ENCODE measurements at regions not wholly inside any gene's neighbourhood (a gene's known extent, or its start where the extent isn't known, plus 50 kb on each side); places are given as distances from the start of the nearest gene placed in this dataset.
"Not testable (repeated sequence)": the region's sequence is repeated elsewhere in the genome, so short reads cannot be mapped to it uniquely, and the experiment has no call there.

- not testable (repeated sequence) for H3K36me3 ChIP-seq, H3K27me3 ChIP-seq
Observed at GRCh38 chr1:99508733-99509445, 137.0 kb upstream of the PALMD start.

GRCh38 chr1:99514823-99515552 is 130.9 kb upstream of the PALMD start:
- H3K27me3 ChIP-seq, H3K36me3 ChIP-seq, H3K9me3 ChIP-seq, H3K4me3 ChIP-seq, DNase-seq: not testable (repeated sequence)

More at GRCh38 chr1:99508733-99509445, 137.0 kb upstream of the PALMD start:
- H3K9me3 ChIP-seq, DNase-seq, H3K4me3 ChIP-seq: not testable (repeated sequence)

GRCh38 chr1:99516141-99516540 is 129.8 kb upstream of the PALMD start:
- H3K27me3 ChIP-seq, result no peaks in the 10 kb centered on the region
- H3K9me3 ChIP-seq, result peaks cover 8% of the 10 kb centered on the region
- DNase-seq, result no peak
- H3K36me3 ChIP-seq, result no peaks in the 10 kb centered on the region
- H3K4me3 ChIP-seq, result no peak overlapping the region

GRCh38 chr1:99520121-99520520 is 125.8 kb upstream of the PALMD start:
- no peaks in the 10 kb centered on the region for H3K36me3 ChIP-seq

GRCh38 chr1:99525331-99525730 is 120.6 kb upstream of the PALMD start:
- H3K9me3 ChIP-seq, result peaks cover 6% of the 10 kb centered on the region; the same call in 1 of the 2 replicates
- no peak overlapping the region for H3K4me3 ChIP-seq
- DNase-seq, result no peak
- H3K27me3 ChIP-seq, result no peaks in the 10 kb centered on the region
- H3K36me3 ChIP-seq, result no peaks in the 10 kb centered on the region

More at GRCh38 chr1:99520121-99520520, 125.8 kb upstream of the PALMD start:
- no peaks in the 10 kb centered on the region for H3K27me3 ChIP-seq
- peaks cover 14% of the 10 kb centered on the region for H3K9me3 ChIP-seq
- DNase-seq, result no peak
- H3K4me3 ChIP-seq, result no peak overlapping the region

GRCh38 chr1:99527078-99527477 is 118.8 kb upstream of the PALMD start:
- H3K36me3 ChIP-seq, result no peaks in the 10 kb centered on the region
- no peaks in the 10 kb centered on the region for H3K27me3 ChIP-seq
- H3K9me3 ChIP-seq, result peaks cover 3% of the 10 kb centered on the region; the same call in 1 of the 2 replicates
- H3K4me3 ChIP-seq, result no peak overlapping the region
- no peak for DNase-seq

- Histone ChIP-seq H3K27me3 (no peaks in the 10 kb centered on the region), H3K4me3 (no peak overlapping the region), H3K9me3 (peaks cover under 1% of the 10 kb centered on the region; the same call in 1 of the 2 replicates), H3K36me3 (no peaks in the 10 kb centered on the region)
- no peak for DNase-seq
Observed at GRCh38 chr1:99527545-99527944, 118.4 kb upstream of the PALMD start.

GRCh38 chr1:99529002-99529401 is 116.9 kb upstream of the PALMD start:
- Histone ChIP-seq H3K27me3 (no peaks in the 10 kb centered on the region), H3K4me3 (no peak overlapping the region), H3K36me3 (no peaks in the 10 kb centered on the region), H3K9me3 (no peaks in the 10 kb centered on the region)
- DNase-seq, result no peak

GRCh38 chr1:99531578-99532275 is 114.2 kb upstream of the PALMD start:
- Histone ChIP-seq H3K4me3 (no peak overlapping the region), H3K9me3 (no peaks in the 10 kb centered on the region), H3K36me3 (no peaks in the 10 kb centered on the region), H3K27me3 (no peaks in the 10 kb centered on the region)
- no peak for DNase-seq

- H3K9me3 ChIP-seq, result no peaks in the 10 kb centered on the region
- H3K36me3 ChIP-seq, result no peaks in the 10 kb centered on the region
- no peak for DNase-seq
- no peak overlapping the region for H3K4me3 ChIP-seq
- no peaks in the 10 kb centered on the region for H3K27me3 ChIP-seq
Observed at GRCh38 chr1:99532276-99532580, 113.7 kb upstream of the PALMD start.

- Histone ChIP-seq H3K27me3 (no peaks in the 10 kb centered on the region), H3K9me3 (no peaks in the 10 kb centered on the region; the same call in 1 of the 2 replicates), H3K36me3 (no peaks in the 10 kb centered on the region), H3K4me3 (no peak overlapping the region)
- DNase-seq, result no peak
Observed at GRCh38 chr1:99533909-99534637, 111.8 kb upstream of the PALMD start.

- DNase-seq, result no peak
- Histone ChIP-seq H3K9me3 (no peaks in the 10 kb centered on the region; the same call in 1 of the 2 replicates), H3K4me3 (no peak overlapping the region), H3K27me3 (no peaks in the 10 kb centered on the region), H3K36me3 (no peaks in the 10 kb centered on the region)
Observed at GRCh38 chr1:99534638-99534930, 111.3 kb upstream of the PALMD start.

GRCh38 chr1:99535470-99536164 is 110.3 kb upstream of the PALMD start:
- Histone ChIP-seq H3K4me3 (no peak overlapping the region), H3K9me3 (no peaks in the 10 kb centered on the region; the same call in 1 of the 2 replicates), H3K27me3 (no peaks in the 10 kb centered on the region), H3K36me3 (no peaks in the 10 kb centered on the region)
- no peak for DNase-seq

- DNase-seq, result no peak
- Histone ChIP-seq H3K27me3 (no peaks in the 10 kb centered on the region), H3K4me3 (no peak overlapping the region), H3K36me3 (no peaks in the 10 kb centered on the region), H3K9me3 (no peaks in the 10 kb centered on the region; the same call in 1 of the 2 replicates)
Observed at GRCh38 chr1:99537886-99538617, 107.9 kb upstream of the PALMD start.

GRCh38 chr1:99538618-99538956 is 107.3 kb upstream of the PALMD start:
- DNase-seq, result no peak
- no peaks in the 10 kb centered on the region for H3K27me3 ChIP-seq

GRCh38 chr1:99539131-99539530 is 106.8 kb upstream of the PALMD start:
- Histone ChIP-seq H3K27me3 (no peaks in the 10 kb centered on the region), H3K9me3 (no peaks in the 10 kb centered on the region; the same call in 1 of the 2 replicates), H3K36me3 (no peaks in the 10 kb centered on the region), H3K4me3 (no peak overlapping the region)
- no peak for DNase-seq

More at GRCh38 chr1:99538618-99538956, 107.3 kb upstream of the PALMD start:
- no peaks in the 10 kb centered on the region; the same call in 1 of the 2 replicates for H3K9me3 ChIP-seq
- H3K36me3 ChIP-seq, result no peaks in the 10 kb centered on the region
- H3K4me3 ChIP-seq, result no peak overlapping the region
